Ovary (tissue), 3 donors: ENCODE measurements at regions not wholly inside any gene's neighbourhood (a gene's known extent, or its start where the extent isn't known, plus 50 kb on each side); places are given as distances from the start of the nearest gene placed in this dataset.

Experiments used
- CTCF ChIP-seq, 3 donors: fragments of 450-650 bp in 2 of 3; fragments of 200-600 bp in 1 of 3; IDR thresholded peaks; one replicate each; pipeline versions ENCODE4 v1.5.1 to v1.8.0; 2016 to 2022; ENCODE audit warnings: antibody characterized with exemption in 3 of 3, mild to moderate bottlenecking in 1 of 3
- POLR2A ChIP-seq: fragments of 450-650 bp; IDR thresholded peaks from one replicate; pipeline ENCODE4 v1.6.1; 2017; ENCODE audit warnings: antibody characterized with exemption, mild to moderate bottlenecking, moderate library complexity
- donor health status: DM: no; HTN: no; CAD: no.

GRCh38 chr9:129513282-129513681 lies 107.6 kb downstream of the C9orf50 start:
- TF ChIP-seq POLR2A (no peak), CTCF (IDR thresholded peaks at IDR 0.05) (no peak)
